ENCODE measurements at regions not wholly inside any gene's neighbourhood (a gene's known extent, or its start where the extent isn't known, plus 50 kb on each side); places are given as distances from the start of the nearest gene placed in this dataset.

DNA sequence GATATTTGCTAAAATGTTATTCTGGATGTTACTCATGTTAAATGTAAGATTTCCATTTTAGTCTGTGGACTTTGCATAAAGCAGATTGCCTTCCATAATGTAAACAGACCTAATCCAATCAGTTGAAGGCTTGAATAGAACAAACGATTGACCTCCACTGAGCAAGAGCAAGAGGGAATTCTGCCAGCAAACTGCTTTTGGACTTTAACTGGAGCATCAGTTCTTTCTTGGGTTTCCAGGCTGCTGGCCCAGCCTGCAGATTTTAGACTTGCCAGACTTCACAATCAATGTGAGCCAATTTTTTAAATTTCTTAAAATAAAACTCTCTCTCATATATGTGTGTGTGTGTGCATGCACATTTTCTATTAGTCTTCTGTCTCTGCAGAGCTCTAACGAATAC is 1248.8 kb downstream of the ADGRL3 start:
- no peak for TF ChIP-seq POLR2A (IDR thresholded peaks at IDR 0.05; ENCODE audit: low read depth, low read length)
- TF ChIP-seq CTCF (conservative IDR thresholded peaks at IDR 0.05; ENCODE audit: low read depth, low read length), result no peak
- no peak for TF ChIP-seq RCOR1 (IDR thresholded peaks at IDR 0.05; ENCODE audit: insufficient replicate concordance, low read length)
- TF ChIP-seq RAD21 (IDR thresholded peaks at IDR 0.05; ENCODE audit: low read length), result no peak

All from IMR-90 (cell line).